Ecto neural progenitor cell (in vitro differentiated cells): ENCODE measurements at regions not wholly inside any gene's neighbourhood (a gene's known extent, or its start where the extent isn't known, plus 50 kb on each side); places are given as distances from the start of the nearest gene placed in this dataset.
"Not testable (repeated sequence)": the region's sequence is repeated elsewhere in the genome, so short reads cannot be mapped to it uniquely, and the experiment has no call there.

Experiments
- DNase-seq: peaks from one replicate; pipeline ENCODE4 v3.0.0-alpha.2; 2018; ENCODE audit warnings: low spot score

DNA sequence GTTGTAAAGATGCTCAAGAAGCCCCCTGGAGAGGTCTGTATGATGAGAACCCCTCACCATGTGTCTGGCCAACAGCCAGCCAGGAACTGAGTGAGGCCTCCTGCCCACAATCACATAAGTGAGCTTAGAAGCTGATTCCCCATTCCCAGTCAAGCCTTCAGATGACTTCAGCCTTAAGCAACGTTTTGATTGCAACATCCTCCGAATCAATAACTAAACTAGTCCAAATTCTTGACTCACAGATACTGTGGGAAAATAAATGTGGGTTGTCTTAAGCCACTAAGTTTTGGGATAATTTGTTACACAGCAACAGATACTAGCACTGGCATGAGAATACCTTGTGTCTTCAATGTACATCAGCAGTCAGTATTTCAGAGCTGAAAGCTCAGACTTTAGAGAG is 54.5 kb upstream of the HS3ST4 start:
- no peak for DNase-seq

- no peak for DNase-seq
Measured at GRCh38 chr16:25636662-25637061, 55.1 kb upstream of the HS3ST4 start.

- DNase-seq: no peak
Measured at GRCh38 chr16:25635454-25635853, 56.3 kb upstream of the HS3ST4 start.

DNA sequence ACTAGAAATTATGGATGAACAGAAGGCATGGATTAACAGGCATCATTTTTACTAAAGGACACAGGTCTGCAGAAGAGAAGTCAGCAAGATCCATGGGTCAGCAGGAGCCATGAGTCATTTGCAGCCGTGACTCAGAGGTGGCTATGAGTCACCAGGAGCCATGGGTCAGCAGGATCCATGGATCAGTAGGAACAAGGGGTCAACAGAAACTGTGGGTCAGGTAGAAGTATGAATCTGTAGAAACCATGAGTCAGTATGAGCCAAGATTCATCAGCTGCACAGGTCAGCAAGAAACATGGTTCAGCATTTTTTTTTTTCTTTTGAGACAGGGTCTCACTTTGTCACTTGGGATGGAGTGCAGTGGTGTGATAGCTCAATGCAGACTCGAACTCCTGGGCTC is 58.2 kb upstream of the HS3ST4 start:
- no peak for DNase-seq

GRCh38 chr16:25628766-25629165 is 63.0 kb upstream of the HS3ST4 start:
- DNase-seq: no peak

- DNase-seq: no peak
Measured at GRCh38 chr16:25627641-25628040, 64.1 kb upstream of the HS3ST4 start.

- DNase-seq: no peak
Measured at GRCh38 chr16:25626172-25626571, 65.6 kb upstream of the HS3ST4 start.

GRCh38 chr16:25625620-25626019 is 66.1 kb upstream of the HS3ST4 start:
- no peak for DNase-seq

GRCh38 chr16:25614716-25615265 is 77.0 kb upstream of the HS3ST4 start:
- no peak for DNase-seq

DNA sequence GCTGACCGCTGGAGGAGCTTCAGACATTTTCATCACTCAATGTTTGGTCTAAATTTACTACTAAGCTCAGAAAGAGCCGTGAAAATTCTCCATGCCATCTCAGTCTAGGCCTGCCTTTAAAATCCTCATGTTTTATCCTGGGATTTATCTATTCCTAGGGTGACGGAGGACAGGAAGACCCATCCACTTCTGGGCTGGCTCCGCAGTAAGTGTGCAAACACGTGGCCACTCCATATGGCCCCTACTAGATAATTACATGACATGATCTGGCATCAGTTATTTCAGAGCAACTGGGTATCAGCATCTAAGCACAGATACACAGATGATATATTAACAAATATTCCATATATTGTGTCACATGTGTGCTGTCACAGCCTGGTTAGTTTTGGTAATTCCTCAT is 77.8 kb upstream of the HS3ST4 start:
- DNase-seq: no peak

- no peak for DNase-seq
Measured at GRCh38 chr16:25608002-25608401, 83.8 kb upstream of the HS3ST4 start.

DNA sequence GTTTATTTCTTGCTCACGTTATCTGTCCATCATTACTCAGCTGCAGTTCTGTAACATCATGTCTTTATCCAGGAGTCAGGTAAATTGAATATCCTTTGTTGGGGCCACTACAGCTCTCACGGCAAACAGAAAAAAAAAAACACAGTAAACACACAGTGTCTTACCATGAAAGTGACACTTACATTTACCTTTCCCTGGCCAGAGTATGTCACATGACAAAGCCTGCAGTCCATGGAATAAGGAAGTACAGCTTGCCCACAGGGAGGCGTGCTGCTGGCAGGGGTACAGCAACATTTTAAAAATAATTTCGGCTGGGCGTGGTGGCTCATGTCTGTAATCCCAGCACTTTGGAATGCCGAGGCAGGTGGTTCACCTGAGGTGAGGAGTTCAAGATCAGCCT is 85.7 kb upstream of the HS3ST4 start:
- DNase-seq: no peak

DNA sequence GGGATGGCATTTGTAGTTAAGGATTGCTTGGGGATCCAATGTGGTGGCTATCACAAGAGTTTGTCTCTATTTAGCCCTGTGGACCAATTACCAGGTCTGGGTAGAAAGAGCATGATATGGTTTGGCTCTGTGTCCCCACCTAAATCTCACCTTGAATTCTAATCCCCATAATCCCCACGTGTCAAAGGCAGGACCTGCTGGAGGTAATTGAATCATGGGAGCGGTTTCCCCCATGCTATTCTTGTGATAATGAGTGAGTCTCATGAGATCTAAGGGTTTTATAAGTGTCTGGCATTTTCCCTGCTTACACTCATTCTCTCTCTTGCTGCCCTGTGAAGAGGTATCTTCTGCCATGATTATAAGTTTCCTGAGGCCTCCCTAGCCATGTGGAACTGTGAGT is 86.4 kb upstream of the HS3ST4 start:
- DNase-seq: no peak

DNA sequence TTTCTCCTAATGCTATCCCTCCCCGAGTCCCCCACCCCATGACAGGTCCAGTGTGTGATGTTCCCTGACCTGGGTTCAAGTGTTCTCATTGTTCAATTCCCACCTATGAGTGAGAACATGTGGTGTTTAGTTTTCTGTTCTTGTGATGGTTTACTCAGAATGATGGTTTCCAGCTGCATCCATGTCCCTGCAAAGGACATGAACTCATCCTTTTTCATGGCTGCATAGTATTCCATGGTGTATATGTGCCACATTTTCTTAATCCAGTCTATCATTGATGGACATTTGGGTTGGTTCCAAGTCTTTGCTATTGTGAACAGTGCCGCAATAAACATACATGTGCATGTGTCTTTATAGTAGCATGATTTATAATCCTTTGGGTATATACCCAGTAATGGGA is 90.5 kb upstream of the HS3ST4 start:
- not testable (repeated sequence) for DNase-seq

GRCh38 chr16:25596194-25596593 is 95.6 kb upstream of the HS3ST4 start:
- no peak for DNase-seq

DNA sequence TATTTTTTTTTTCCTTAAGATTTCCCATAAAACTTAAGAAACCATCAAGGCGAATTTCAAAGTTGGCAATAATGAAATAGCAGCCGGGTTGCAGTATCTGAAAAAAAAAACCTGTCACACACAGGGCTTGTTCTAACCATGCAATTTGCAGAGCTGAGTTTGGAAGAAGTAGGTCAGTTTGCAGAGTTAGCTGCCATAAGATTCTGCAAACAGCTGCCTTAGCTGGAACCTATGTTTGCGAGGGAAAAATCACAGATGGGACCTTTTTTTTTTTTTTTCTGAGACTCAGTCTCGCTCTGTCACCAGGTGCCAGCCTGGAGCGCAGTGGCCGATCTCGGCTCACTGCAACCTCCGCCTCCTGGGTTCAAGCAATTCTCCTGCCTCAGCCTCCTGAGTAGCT is 98.5 kb upstream of the HS3ST4 start:
- no peak for DNase-seq

DNA sequence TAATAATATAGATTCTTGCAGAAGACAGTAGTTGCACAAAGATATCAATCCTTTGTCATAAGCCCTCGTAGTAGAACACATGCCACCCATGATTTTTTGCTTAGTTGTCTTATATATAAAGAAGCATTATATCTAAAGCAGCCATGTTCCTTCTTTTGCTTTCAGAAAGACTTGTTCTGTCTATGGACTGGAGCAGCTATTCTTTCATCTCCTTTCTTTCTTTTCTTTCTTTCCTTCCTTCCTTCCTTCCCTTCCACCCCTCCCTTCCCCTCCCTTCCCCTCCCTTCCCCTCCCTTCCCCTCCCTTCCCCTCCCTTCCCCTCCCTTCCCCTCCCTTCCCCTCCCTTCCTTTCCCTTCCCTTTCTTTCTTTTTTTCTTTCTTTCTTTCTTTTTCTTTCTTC is 104.0 kb upstream of the HS3ST4 start:
- DNase-seq: no peak

- no peak for DNase-seq
Measured at GRCh38 chr16:25586826-25587225, 104.9 kb upstream of the HS3ST4 start.

DNA sequence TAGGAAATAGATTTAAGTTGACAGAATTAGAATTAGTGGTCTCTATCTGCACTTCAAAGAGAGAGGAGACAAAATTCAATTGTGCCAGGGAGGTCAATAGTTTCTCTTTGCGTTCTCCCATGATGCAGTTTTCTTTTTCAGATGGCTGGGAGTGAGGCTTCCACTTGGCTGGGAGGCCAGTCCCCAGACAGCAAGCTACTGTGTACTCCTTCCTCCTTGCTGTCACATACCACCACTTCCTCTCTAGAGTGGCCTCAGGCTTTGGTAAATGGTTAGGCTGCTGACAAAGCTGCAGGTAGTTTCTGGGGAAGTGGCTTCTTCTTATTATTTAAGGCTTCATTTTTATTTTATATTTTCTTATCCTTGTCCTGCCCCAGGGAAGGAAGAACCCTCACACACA is 106.2 kb upstream of the HS3ST4 start:
- DNase-seq: no peak

- no peak for DNase-seq
Measured at GRCh38 chr16:25580041-25580440, 111.7 kb upstream of the HS3ST4 start.

DNA sequence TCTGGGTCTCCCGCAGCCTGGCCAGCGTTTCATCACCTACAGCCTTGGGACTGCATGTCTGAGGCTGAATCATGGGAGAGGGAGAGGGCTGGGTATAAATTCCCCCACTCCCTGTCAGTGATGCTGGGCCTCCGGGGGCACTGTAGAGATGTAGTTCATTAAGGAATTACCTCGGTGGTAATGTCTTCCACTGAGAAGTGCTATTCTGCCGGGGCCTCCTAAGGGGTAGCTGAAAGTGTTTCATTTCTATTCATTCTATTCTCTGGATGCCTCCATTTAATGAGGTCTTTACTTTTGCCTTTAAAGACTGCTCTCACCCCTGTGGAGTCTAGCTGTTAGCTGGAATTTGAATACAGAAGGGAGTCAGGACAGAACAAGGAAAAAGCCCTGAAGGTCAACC is 116.4 kb upstream of the HS3ST4 start:
- DNase-seq: peak; percentile 50

- no peak for DNase-seq
Measured at GRCh38 chr16:25571712-25572111, 120.0 kb upstream of the HS3ST4 start.

DNA sequence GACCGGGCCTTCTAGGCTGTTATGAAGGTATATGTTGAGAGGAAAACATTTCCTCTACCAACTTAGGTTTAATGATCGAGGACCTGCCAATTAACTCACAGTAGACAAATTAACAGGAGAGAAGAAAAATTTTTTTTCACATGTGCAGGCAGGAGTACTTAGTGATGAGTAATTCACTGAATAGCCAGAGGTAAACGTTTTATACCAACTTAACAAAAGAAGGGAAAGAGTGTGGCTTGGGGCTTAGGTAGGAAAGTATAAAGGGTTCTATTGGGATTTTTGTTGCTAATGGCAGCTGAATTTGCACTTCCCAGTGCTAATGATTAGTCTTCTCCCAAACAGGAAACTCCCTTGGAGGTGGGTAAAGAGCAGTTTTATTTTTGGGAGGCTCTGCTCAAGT is 121.6 kb upstream of the HS3ST4 start:
- DNase-seq: no peak

GRCh38 chr16:25568991-25569390 is 122.8 kb upstream of the HS3ST4 start:
- no peak for DNase-seq

DNA sequence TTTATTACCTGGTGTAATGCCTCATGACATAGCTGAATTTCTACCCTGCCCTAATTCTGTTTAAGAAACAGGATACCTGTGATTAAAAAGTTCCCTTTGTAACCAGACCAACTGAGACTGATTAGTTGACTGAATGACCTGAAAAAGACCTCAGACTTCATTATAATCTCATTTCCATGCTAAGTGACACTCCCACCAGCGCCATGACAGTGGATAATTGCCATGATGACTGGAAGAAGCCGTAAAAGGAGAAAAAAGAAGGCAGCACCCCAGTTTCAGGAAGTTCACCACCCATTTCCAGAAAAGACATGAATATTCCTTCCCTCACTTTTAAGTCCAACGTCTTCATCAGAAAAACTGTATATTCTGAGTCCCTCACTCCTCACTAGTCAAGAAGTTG is 125.6 kb upstream of the HS3ST4 start:
- no peak for DNase-seq
